ENCODE measurements at regions not wholly inside any gene's neighbourhood (a gene's known extent, or its start where the extent isn't known, plus 50 kb on each side); places are given as distances from the start of the nearest gene placed in this dataset.
A peak's percentile ranks its signal among the peaks of the same experiment; 100 is the strongest.
"Not testable (repeated sequence)": the region's sequence is repeated elsewhere in the genome, so short reads cannot be mapped to it uniquely, and the experiment has no call there.

DNA sequence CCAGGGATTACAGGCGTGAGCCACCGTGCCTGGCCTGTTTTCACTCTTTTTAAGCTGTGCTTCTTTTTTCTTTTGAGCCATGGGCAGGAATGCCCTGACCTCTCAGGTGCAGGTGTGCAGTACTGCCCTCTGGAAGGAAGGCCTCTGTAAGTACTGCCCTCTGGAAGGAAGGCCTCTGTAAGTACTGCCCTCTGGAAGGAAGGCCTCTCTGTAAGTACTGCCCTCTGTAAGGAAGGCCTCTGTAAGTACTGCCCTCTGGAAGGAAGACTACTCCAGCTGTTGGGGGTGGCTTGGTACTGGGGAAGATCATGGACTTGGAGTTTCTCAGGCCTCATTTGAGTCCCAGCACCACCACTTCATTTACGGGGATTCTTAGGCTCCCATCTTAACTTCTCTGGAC is 248.5 kb upstream of the ID2 start:
- DNase-seq, result no peak

DNA sequence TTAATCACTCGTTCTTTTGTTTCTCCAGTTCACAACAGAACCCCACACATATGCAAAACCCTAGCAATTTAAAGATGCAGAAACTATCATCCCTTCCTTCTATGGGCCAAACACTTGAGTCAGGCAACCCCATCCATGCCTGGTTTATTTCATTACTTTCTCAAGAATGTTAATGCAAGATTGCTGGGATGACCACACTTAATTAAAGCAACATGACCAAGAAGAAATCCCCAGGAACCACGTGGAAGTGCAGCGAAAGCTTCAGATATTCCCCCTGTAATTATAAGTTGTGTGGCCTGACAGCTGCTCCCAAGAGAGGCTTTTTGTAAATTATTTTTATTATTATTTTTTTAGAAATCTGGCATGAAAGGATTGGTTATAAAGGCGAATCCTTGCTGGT is 246.2 kb upstream of the ID2 start:
- no peak for DNase-seq

DNA sequence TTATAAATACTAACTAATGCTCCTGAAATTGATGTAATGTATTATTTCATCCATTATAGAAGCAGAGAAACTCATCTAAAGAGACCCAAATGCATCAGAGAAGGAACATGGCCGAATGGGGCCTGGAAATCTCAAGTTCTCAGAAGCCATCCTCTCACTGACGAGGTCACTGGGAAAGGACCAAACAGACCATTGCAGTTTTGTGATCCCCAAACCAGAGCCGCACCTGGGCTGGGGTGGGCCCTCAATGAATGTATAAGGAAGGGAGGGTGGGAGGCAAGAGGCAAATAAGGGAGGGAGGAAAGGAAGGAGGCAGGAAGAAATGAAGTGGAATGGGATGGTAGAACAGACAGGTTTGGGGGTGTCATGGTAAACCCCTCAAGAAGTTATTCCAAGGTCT is 245.3 kb upstream of the ID2 start:
- no peak for DNase-seq

DNA sequence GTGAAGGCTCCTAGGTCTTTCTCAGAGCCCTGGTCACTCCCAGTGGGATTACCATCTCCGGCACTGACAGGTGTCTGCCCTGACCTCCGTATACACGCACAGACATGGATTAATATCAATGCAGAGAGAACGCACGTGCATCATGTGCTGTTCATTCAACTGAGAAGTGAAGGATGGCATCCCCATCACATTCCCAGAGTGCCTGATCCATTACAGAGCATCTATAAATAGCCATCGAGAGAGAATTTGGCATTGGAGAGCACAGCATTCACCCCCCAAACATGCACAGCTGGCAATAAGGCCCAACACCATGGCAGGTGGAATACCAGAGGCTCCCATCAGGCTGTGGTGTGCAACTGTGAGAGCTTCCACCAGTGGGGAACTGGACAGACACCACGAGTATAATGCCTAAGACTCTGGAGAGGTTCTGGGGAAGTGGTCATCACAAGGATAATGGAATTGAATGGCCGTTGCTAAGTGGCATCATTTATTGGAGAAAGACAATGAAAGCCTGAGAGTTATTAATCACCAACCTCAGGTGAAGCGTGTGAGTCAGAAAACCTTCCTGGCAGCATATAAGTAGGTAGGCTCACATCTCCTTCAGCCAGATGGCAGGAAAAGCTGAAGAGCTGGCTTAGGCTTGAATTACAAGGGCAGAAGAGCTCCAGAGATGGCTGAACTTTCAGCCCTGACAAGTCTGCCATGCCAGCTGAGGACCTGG is 244.5 kb upstream of the ID2 start:
- no peak for DNase-seq

DNA sequence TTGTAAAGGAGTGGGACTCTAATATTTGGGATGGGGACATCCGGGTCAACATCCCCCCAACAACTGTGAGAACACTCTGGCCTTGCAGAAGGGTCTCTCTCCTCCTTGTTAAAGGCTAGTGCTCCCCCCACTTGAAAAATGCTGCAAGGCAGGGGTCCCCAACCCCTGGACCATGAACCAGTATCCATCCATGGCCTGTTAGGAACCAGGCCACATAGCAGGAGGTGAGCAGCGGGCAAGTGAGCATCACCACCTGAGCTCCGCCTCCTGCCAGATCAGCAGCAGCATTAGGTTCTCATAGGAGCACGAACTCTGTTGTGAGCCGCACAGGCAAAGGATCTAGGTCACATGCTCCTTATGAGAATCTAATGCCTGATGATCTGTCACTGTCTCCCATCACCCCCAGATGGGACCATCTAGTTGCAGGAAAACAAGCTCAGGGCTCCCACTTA is 243.9 kb upstream of the ID2 start:
- DNase-seq, result no peak

DNA sequence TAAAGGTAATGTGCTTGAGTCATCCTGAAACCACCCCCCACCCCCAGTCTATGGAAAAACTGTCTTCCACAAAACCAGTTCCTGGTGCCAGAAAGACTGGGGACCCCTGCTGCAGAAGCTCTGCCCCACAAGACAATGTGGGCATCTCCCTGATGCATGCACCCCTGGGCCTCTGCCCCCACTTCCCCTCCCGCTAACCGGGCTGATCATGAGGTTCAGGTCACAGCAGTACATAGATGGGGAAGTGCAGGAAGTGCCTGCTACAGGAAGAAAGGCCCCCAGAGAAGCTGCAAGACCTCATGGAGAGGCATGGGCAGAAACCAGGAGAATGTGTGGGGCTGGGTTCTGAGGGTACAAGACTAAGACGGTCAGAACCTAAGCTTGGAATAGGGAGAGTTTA is 243.4 kb upstream of the ID2 start:
- DNase-seq, result peak; percentile 66

DNA sequence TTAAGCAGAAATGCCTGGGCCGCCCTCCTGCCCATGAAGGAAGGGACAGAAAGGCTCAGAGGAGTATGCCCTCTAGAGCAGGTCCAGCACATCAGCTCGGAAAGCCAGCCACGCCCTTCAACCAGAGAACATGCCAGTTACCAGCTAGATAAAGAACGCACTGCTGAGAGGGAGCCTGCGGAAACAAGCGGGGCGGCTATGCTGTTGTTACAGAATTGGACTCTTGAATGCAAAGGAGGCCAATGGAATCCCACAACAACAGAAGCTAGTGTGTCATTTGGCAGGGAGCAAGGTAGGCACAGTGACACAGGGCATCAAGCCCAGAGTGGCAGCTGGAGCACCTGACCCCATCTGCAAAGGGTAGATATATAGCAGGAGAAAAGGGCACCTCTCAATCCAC is 242.9 kb upstream of the ID2 start:
- no peak for DNase-seq

DNA sequence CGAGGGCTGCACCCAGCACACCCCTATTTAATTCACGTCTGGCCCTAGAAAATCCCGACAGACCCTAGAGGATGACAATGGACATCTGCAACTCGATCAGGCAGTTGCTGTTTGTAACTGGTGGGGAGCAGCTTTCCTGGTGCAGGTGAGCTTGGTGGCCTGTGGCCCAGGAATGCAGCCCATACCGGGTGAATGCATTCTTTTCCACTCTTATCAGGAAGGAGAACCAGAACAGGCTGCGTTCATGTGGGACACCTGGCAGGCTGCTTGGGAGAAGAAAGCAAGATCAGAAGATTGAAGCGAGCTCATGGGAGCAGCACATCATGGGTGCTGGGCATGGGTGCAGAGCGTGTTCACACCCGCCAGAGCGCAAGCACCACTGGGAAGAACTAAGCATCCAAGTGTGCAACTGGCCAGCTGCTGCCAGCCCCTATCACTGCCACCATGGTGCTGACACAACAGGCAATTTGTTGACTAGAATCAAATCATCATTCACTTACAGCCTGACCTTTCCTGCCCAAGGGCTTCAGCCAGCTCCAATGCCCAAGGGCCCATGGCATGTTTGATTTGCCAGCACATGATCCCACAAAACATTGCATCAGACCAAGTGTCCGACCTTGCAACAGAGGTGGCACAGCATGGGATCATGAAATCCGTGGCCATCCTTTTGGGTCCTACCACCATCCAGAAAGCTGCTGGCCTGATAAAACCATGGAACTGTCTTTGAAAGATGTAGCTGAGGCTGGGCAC is 241.7 kb upstream of the ID2 start:
- DNase-seq, result no peak

DNA sequence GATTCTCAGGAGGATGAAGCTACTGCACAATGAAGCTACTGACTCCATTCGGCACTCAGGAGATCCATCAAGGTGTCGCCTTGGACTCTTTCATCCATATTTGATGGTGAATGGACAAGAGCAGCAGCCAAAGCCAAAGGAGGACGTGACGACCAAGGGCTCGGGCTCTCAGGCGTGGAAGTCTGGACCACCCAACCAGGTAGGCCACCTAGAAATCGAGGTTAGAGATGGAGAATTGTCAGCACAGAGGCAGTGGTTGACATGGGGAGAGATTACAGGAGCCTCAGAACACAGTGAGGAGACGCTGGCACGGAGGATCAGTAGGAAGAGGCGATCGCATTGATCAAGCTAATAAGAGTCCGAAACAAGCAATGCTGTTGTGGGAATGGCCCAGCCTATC is 240.5 kb upstream of the ID2 start:
- DNase-seq, result no peak

DNA sequence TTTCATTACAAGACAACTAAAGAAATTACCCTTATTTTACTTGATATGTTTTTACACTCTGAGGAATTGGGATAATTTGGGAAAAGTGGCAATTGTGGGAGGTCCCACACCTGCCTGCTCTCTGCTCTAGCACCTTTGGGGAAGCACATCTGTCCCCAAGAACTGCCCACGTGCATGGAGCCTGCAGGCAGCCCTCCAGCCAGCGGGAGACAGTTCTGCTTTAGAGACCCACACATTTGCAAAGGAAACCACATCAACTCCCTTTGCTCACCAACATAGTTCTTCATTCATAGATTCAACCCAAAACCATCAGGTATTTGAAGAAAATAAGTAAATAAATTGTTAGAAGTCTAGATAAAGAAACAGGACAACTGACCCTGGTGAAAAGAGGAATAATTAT is 239.9 kb upstream of the ID2 start:
- DNase-seq, result peak; percentile 63

DNA sequence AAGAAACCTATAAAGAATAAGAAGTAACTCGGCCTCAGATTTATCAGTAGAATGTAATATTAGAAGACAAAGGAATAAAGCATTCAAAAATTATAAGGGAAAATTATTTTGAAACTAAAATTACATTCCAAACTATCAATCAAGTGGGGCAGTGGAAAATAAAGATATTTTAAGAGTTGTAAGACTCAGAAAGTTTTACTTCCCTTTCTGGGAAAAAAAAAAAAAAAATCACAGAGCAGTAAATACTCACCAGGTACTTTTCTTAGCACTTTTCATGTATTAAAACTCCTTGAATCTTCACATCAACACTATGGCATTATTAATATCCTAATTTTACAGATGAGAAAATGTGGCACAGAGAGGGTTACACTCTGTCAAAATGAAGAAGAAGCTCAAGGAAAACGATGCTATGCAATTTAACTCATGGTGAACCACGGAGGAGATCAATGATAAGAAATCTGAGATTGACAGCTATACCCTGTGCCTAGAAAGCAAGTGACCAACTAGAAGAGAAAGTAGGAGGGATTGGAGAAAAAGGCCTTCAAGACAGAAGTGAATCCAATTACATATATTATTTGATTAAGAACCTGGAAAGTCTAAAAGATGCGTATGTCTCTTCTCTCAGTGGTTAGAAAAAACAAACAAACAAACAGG is 238.9 kb upstream of the ID2 start:
- DNase-seq, result no peak

DNA sequence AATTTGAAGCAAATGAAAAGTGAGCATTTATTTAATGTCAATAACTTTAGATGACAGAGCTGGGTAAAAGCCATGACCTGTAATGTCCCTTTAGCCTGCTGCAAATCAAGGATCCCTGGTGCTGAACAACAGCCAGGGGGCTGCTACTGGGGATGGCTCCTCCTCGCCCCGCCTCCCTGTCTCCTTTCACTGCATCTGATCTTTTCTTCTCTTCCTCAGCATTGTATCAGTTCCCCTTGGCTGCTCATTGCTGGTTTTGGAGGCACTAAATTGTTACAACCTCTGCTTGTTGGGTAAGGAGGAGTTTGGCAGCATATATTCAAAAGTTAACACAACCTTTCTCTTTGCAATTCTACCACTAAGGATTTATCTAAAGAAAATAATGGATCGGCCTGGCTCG is 236.3 kb upstream of the ID2 start:
- peak; percentile 27 for DNase-seq

DNA sequence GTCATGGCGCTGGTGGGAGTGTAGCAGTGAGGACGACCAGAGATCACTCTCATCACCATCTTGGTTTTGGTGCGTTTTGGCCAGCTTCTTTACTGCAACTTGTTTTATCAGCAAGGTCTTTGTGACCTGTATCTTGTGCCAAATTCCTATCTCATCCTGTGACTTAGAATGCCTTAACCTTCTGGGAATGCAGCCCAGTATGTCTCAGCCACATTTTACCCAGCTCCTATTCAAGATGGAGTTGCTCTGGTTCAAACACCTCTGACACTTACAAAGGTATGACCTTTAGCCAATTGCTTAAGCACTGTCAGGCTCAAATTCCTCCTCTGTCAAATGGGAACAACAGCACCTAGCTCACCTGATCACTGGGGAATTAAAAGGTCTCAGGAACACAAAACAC is 235.1 kb upstream of the ID2 start:
- DNase-seq, result not testable (repeated sequence)

DNA sequence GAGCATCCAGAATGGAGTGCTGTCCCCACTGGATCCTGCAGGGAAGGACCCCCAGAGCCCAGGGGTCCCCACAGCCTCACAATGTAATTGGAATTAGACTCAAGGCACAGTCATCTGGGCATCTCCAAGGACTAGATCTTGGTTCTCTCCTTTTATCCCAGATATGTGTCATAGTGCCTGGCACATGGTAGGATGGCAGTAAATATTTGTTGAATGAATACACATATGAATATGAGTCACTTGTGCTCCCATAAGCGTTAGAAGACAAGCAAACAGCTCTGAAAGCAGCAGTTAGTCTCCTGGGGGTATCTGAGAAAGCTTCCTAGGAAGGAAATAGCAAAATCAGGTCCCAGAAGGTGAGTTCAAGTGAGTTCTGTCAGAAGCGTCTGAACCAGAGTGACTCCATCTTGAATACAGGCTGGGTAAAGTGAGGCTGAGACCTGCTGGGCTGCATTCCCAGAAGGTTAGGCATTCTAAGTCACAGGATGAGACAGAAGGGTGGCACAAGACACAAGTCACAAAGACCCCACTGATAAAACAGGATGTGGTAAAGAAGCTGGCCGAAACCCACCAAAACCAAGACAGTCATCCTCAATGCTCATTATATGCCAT is 234.1 kb upstream of the ID2 start:
- DNase-seq, result no peak

DNA sequence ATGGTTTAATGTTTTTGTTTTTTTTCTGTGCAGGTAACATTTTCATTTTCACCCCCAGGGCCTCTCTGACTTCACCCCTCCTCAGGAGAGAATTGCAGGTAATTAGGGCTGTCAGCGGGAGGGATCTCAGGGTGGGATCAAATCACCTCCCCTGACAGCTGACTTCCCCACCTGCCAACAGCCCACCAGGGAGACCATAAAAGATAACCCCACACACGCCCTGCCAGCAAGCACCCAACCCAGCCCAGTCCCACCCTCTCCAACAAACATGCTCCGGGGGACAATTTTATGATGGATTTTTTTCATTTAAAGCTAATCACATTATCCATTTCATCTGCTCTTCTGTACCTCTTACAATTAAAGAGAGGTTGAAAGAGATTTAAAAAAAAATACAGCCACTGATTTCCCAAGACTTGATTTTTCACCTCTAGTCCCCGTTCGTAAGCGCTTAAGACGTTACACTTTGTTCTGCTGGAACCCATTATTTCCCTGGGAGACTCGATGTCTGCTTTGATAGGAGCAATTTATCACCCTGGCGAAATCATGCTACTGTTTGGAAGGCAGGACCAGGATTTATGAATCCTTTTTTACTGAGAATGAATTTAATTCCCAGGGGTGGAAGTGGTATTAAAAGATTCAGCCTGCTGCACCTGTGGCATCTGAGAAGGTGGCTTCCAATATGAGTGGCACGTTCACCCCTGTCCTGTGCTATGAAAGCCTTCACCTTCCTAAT is 232.9 kb upstream of the ID2 start:
- DNase-seq, result no peak

DNA sequence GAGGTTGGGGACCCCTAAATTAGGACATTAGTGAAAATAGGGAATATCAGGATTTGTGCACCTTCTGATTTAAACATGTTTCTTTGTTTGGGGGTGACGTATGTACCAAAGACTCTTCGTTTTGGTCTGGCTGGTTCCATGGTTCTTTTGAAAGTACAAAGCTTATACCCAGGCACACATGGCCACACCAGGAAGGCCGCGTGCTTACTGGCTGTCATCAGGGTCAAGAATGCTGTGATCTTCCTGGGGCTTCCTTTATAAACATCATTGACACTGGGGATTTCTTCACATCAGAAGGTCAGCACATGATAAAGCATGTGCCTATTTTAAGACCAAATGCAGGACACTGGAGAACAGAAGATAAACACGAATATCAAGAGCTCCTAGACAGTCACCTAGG is 230.6 kb upstream of the ID2 start:
- DNase-seq, result no peak

DNA sequence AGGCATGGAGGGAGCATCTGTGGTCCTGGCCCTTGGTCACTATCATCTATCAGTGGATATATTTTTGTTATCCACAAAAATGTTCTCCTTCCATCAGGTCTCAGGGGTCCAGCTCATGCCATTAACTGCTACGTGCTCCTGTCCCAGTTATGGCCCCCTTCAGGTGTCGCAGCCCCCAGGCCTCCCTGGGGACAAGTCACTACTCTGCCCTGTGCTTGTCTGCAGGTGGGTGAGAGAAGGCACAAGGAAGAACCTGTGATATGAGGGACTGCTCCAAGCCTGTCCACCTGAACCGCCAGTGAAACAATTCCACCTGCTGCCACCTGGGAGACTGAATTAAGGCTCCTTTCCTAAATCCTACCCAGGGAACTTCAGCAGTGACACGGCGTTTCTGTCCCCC is 229.6 kb upstream of the ID2 start:
- DNase-seq, result no peak

DNA sequence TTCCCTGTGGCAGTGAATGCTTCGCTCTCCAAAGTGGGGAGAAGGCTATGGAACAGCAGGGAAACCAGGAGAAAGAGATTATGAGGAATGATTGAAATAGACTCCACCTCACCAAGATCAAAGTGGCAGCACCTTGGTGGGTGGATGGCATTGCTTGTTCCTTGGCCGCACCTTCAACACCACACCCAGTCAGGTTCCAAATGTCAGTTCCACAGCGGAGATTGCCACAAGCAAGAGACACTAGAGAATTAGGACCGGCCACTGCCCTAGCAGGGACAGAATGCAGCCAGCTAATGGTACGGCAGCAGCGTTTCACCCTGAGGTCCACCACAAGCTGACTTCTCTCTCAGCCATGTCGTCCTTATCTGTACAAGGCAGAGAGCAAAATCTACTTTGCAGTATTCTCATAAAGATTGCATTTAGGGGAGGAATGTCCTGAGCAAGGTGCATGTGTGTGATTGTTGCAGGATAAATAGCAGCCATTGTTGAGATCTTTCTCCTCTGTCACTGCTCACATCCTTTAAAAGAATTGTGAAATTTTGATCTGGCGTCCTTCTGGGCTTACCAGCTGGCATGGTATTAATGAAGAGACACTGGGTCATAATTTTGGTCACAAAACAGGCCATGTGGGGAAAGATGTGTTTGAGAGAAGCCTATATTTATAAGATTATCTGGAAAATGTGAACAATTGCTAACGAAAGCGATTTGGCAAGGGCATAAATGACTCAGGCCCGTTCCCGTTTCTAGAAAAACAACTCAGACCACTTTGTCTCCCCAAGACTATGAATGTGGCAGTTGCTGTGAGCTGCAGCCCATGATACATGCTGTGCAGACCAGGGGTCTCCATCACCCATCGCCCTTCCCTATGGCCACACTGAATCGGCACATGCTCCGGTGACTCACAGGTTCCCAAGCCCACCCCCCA is 228.6 kb upstream of the ID2 start:
- DNase-seq, result peak; percentile 59

DNA sequence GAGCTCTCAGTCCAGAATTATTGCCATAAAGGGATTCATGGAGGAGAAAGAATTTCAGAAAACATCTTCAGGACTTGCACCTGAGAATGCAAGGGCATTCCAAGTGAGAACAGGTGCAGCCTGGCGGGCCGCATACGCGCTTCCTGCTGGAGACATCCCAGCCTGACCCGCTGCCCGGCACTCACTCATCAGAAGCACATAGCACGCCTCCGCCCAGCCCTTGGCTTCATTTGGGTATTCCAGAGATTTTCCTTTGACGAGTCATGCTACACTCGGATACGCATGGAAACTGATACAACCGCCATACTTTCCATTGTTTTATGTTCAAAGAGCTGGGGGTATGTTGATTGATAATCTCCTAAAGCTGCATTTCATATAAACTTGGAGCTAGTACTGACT is 228.0 kb upstream of the ID2 start:
- DNase-seq, result no peak

DNA sequence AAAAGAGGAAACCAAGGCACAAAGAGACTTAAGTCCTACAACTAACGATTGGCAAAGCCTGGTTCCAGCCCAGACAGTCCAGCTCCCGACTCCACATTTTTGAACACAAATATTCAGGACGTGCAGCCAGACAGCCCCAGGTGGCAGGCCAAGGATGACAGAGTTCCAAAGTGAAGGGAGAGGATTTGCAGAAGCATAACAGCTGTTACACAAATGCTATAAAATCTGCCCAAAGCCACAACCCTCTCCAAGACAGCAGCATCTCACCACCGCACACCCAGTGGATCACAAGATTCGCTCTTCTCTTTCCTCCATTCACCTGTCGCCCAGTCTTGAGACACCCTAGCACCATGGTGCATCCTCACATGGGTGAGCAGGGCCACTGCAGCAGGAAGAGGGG is 227.1 kb upstream of the ID2 start:
- DNase-seq, result peak; percentile 7

DNA sequence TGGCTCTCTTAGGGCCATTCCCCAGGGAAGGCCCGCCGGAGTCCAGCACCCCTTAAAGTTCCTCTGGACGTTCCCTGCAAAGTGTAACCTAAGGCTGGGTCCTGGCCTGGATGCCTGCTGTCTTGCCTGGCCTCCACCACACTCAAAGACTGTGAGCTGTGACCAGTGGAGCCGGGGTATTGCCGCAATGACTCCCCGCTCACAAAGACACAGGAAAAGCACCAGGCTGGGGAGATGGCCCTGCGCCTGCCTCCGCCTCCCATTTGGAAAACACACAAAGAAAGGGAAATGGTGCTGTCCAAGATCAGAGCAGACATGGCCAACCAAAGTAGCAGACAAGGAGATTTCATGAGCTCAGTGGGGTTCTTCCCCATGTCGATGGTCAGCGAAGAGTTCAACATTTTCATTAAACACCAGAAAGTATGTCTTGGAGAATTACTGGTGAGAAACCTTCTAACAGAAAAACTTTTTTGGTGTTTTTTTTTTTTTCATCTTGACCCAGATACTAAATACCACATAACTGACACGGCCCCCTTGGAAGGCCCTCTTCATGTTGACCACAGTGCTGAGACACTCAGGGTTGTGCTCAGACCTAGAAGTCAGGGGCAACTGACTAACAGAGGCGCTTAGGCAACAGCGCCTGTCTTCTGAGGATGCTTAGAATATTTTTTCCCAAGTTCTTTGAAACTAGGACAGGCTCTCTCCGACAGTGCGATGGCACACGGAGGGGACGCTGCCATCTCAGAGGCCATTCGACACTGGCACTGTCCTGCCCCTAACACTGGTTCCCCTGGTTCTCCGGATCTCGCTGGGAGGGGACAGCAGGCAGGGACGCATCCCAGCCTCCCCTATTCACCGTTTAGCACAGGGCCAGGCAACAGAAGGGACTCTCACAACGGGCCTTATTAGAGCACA is 226.4 kb upstream of the ID2 start:
- no peak for DNase-seq
